ENCODE measurements at regions not wholly inside any gene's neighbourhood (a gene's known extent, or its start where the extent isn't known, plus 50 kb on each side); places are given as distances from the start of the nearest gene placed in this dataset.

- TF ChIP-seq CREB1 (IDR thresholded peaks at IDR 0.05; ENCODE audit: low read depth) = no peak
- no peak for TF ChIP-seq EP300 (IDR thresholded peaks at IDR 0.05; ENCODE audit: borderline replicate concordance)
Observed at GRCh38 chr13:44068169-44068568, 188.5 kb downstream of the LACC1 start.
